Activated CD4-positive, alpha-beta T cell treated with anti-CD3 and anti-CD28 coated beads, Interleukin-2, amount 10 ng/mL, durations not matched to agents 24 days and 14 days (primary cell): ENCODE measurements at regions not wholly inside any gene's neighbourhood (a gene's known extent, or its start where the extent isn't known, plus 50 kb on each side); places are given as distances from the start of the nearest gene placed in this dataset.
"Not testable (repeated sequence)": the region's sequence is repeated elsewhere in the genome, so short reads cannot be mapped to it uniquely, and the experiment has no call there.

Source experiments
- DNase-seq: peaks from one replicate; pipeline ENCODE4 v3.0.0; 2022
- H3K27ac Mint-ChIP-seq: one replicate; pipeline ENCODE4 v1.8.0; 2022; ENCODE audit warnings: mild to moderate bottlenecking, mixed read lengths
- H3K27me3 Mint-ChIP-seq: one replicate; pipeline ENCODE4 v1.8.0; 2022; ENCODE audit warnings: mixed read lengths
- H3K36me3 Mint-ChIP-seq: one replicate; pipeline ENCODE4 v1.8.0; 2022; ENCODE audit warnings: low read depth, mild to moderate bottlenecking, mixed read lengths
- H3K4me1 Mint-ChIP-seq: one replicate; pipeline ENCODE4 v1.8.0; 2021; ENCODE audit warnings: mixed read lengths
- H3K4me3 Mint-ChIP-seq: one replicate; pipeline ENCODE4 v1.8.0; 2022; ENCODE audit warnings: mild to moderate bottlenecking, moderate library complexity, mixed read lengths
- H3K9me3 Mint-ChIP-seq: one replicate; pipeline ENCODE4 v1.8.0; 2021; ENCODE audit warnings: mixed read lengths
- intact Hi-C: fragments of 100-400 bp; cut with micrococcal nuclease; formaldehyde crosslinking; loops from one replicate; pipeline ENCODE4 v1.15.1; 2023

- Mint-ChIP-seq H3K4me1 (no peaks in the 10 kb centered on the region), H3K4me3 (no peak overlapping the region), H3K27ac (no peak overlapping the region), H3K27me3 (no peaks in the 10 kb centered on the region), H3K36me3 (no peaks in the 10 kb centered on the region), H3K9me3 (no peaks in the 10 kb centered on the region)
- intact Hi-C loops, result no loop called here
- DNase-seq, result no peak
Measured at GRCh38 chr22:47901911-47902310, 1139.5 kb downstream of the TBC1D22A start.

GRCh38 chr22:47899894-47900293 lies 1137.4 kb downstream of the TBC1D22A start:
- Mint-ChIP-seq H3K27ac (no peak overlapping the region), H3K36me3 (no peaks in the 10 kb centered on the region), H3K4me1 (no peaks in the 10 kb centered on the region), H3K4me3 (no peak overlapping the region), H3K9me3 (no peaks in the 10 kb centered on the region), H3K27me3 (no peaks in the 10 kb centered on the region)
- intact Hi-C loops, result no loop called here
- DNase-seq, result no peak

GRCh38 chr22:47898946-47899345 lies 1136.5 kb downstream of the TBC1D22A start:
- H3K9me3 Mint-ChIP-seq, result no peaks in the 10 kb centered on the region
- no peak overlapping the region for H3K4me3 Mint-ChIP-seq
- intact Hi-C loops, result no loop called here

GRCh38 chr22:47891609-47892008 lies 1129.2 kb downstream of the TBC1D22A start:
- no peak for DNase-seq
- Mint-ChIP-seq H3K4me3 (no peak overlapping the region), H3K27me3 (no peaks in the 10 kb centered on the region), H3K4me1 (no peaks in the 10 kb centered on the region), H3K36me3 (no peaks in the 10 kb centered on the region), H3K27ac (no peak overlapping the region), H3K9me3 (no peaks in the 10 kb centered on the region)
- intact Hi-C loops, result no loop called here

More at GRCh38 chr22:47898946-47899345, 1136.5 kb downstream of the TBC1D22A start:
- no peaks in the 10 kb centered on the region for H3K27me3 Mint-ChIP-seq
- H3K27ac Mint-ChIP-seq, result no peak overlapping the region
- H3K4me1 Mint-ChIP-seq, result no peaks in the 10 kb centered on the region
- H3K36me3 Mint-ChIP-seq, result no peaks in the 10 kb centered on the region
- DNase-seq, result no peak

- Mint-ChIP-seq H3K4me1 (no peaks in the 10 kb centered on the region), H3K27me3 (no peaks in the 10 kb centered on the region), H3K27ac (no peak overlapping the region), H3K36me3 (no peaks in the 10 kb centered on the region), H3K9me3 (no peaks in the 10 kb centered on the region), H3K4me3 (no peak overlapping the region)
- intact Hi-C loops, result no loop called here
- no peak for DNase-seq
Measured at GRCh38 chr22:47888817-47889216, 1126.4 kb downstream of the TBC1D22A start.

- no peak overlapping the region for H3K27ac Mint-ChIP-seq
Measured at GRCh38 chr22:47884775-47885174, 1122.3 kb downstream of the TBC1D22A start.

GRCh38 chr22:47884200-47884599 lies 1121.8 kb downstream of the TBC1D22A start:
- intact Hi-C loops, result no loop called here
- no peaks in the 10 kb centered on the region for H3K4me1 Mint-ChIP-seq
- no peaks in the 10 kb centered on the region for H3K9me3 Mint-ChIP-seq
- H3K27ac Mint-ChIP-seq, result no peak overlapping the region
- no peaks in the 10 kb centered on the region for H3K36me3 Mint-ChIP-seq
- DNase-seq, result no peak
- H3K4me3 Mint-ChIP-seq, result no peak overlapping the region
- H3K27me3 Mint-ChIP-seq, result no peaks in the 10 kb centered on the region

More at GRCh38 chr22:47884775-47885174, 1122.3 kb downstream of the TBC1D22A start:
- no peaks in the 10 kb centered on the region for H3K27me3 Mint-ChIP-seq
- no peak for DNase-seq
- no peaks in the 10 kb centered on the region for H3K9me3 Mint-ChIP-seq
- H3K36me3 Mint-ChIP-seq, result no peaks in the 10 kb centered on the region
- no peak overlapping the region for H3K4me3 Mint-ChIP-seq
- intact Hi-C loops, result no loop called here
- no peaks in the 10 kb centered on the region for H3K4me1 Mint-ChIP-seq

GRCh38 chr22:47883757-47884156 lies 1121.3 kb downstream of the TBC1D22A start:
- intact Hi-C loops, result no loop called here

GRCh38 chr22:47879346-47879745 lies 1116.9 kb downstream of the TBC1D22A start:
- Mint-ChIP-seq H3K27ac (no peak overlapping the region), H3K4me1 (no peaks in the 10 kb centered on the region), H3K9me3 (no peaks in the 10 kb centered on the region), H3K36me3 (no peaks in the 10 kb centered on the region), H3K4me3 (no peak overlapping the region), H3K27me3 (peaks cover 2% of the 10 kb centered on the region)
- no peak for DNase-seq
- intact Hi-C loops, result no loop called here

More at GRCh38 chr22:47883757-47884156, 1121.3 kb downstream of the TBC1D22A start:
- no peaks in the 10 kb centered on the region for H3K27me3 Mint-ChIP-seq
- no peaks in the 10 kb centered on the region for H3K9me3 Mint-ChIP-seq
- H3K27ac Mint-ChIP-seq, result no peak overlapping the region
- H3K4me3 Mint-ChIP-seq, result no peak overlapping the region
- H3K4me1 Mint-ChIP-seq, result no peaks in the 10 kb centered on the region
- no peaks in the 10 kb centered on the region for H3K36me3 Mint-ChIP-seq
- DNase-seq, result no peak

- no peaks in the 10 kb centered on the region for H3K4me1 Mint-ChIP-seq
- no peak overlapping the region for H3K4me3 Mint-ChIP-seq
- H3K9me3 Mint-ChIP-seq, result no peaks in the 10 kb centered on the region
- no peak for DNase-seq
- intact Hi-C loops, result no loop called here
- peaks cover 2% of the 10 kb centered on the region for H3K27me3 Mint-ChIP-seq
- H3K27ac Mint-ChIP-seq, result no peak overlapping the region
- no peaks in the 10 kb centered on the region for H3K36me3 Mint-ChIP-seq
Measured at GRCh38 chr22:47878460-47878859, 1116.0 kb downstream of the TBC1D22A start.

GRCh38 chr22:47872761-47873535 lies 1110.5 kb downstream of the TBC1D22A start:
- H3K9me3 Mint-ChIP-seq, result no peaks in the 10 kb centered on the region

GRCh38 chr22:47865626-47866025 lies 1103.2 kb downstream of the TBC1D22A start:
- intact Hi-C loops, result no loop called here
- Mint-ChIP-seq H3K27ac (no peak overlapping the region), H3K9me3 (no peaks in the 10 kb centered on the region), H3K36me3 (no peaks in the 10 kb centered on the region), H3K4me1 (no peaks in the 10 kb centered on the region), H3K27me3 (no peaks in the 10 kb centered on the region), H3K4me3 (no peak overlapping the region)
- DNase-seq, result no peak

More at GRCh38 chr22:47872761-47873535, 1110.5 kb downstream of the TBC1D22A start:
- no peak overlapping the region for H3K27ac Mint-ChIP-seq
- H3K27me3 Mint-ChIP-seq, result peaks cover 2% of the 10 kb centered on the region
- no peaks in the 10 kb centered on the region for H3K4me1 Mint-ChIP-seq
- H3K36me3 Mint-ChIP-seq, result no peaks in the 10 kb centered on the region
- peak; percentile 18 for DNase-seq
- intact Hi-C loops, result no loop called here
- no peak overlapping the region for H3K4me3 Mint-ChIP-seq

- no peaks in the 10 kb centered on the region for H3K4me1 Mint-ChIP-seq
- no peaks in the 10 kb centered on the region for H3K27me3 Mint-ChIP-seq
- intact Hi-C loops, result no loop called here
- H3K4me3 Mint-ChIP-seq, result no peak overlapping the region
- peak; percentile 17 for DNase-seq
- no peak overlapping the region for H3K27ac Mint-ChIP-seq
- no peaks in the 10 kb centered on the region for H3K9me3 Mint-ChIP-seq
- no peaks in the 10 kb centered on the region for H3K36me3 Mint-ChIP-seq
Measured at GRCh38 chr22:47862394-47862793, 1099.9 kb downstream of the TBC1D22A start.

GRCh38 chr22:47860907-47861306 lies 1098.5 kb downstream of the TBC1D22A start:
- intact Hi-C loops, H3K4me1 Mint-ChIP-seq, H3K27ac Mint-ChIP-seq, H3K4me3 Mint-ChIP-seq, H3K27me3 Mint-ChIP-seq, H3K36me3 Mint-ChIP-seq, H3K9me3 Mint-ChIP-seq: not testable (repeated sequence)
- DNase-seq, result peak; percentile 9
